NOMO-1 treated with dmso at 0.1 percent for 144 hours (cell line): ENCODE measurements at regions not wholly inside any gene's neighbourhood (a gene's known extent, or its start where the extent isn't known, plus 50 kb on each side); places are given as distances from the start of the nearest gene placed in this dataset.

Experiments
- DNase-seq: peaks from one replicate; lab custom pipeline; 2025; ENCODE audit not compliant: unreplicated experiment; lab: John Stamatoyannopoulos, UW

- DNase-seq: no peak
These were observed 1424.4 kb upstream of the SLC39A10 start for GRCh38 chr2:194232600-194232999.

DNA sequence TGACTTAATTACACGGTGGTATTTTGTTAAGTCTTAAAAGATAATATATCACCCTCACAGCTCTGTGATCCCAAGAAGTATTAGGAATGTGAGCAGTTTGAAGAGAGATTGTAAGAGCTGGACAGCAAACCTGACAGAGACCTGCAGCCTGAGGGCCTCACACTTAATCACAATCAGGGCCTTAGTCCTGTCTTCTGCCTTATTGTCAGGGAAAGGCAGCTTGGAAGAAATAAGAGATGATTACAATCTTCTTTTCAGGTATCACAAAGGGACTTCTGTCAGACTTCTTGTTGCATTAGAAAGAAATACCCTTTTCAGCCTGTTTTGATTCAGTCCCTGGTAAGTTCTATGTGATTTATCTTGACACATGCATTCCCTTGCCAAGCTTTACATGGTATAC, 1433.8 kb upstream of the SLC39A10 start:
- no peak for DNase-seq

DNA sequence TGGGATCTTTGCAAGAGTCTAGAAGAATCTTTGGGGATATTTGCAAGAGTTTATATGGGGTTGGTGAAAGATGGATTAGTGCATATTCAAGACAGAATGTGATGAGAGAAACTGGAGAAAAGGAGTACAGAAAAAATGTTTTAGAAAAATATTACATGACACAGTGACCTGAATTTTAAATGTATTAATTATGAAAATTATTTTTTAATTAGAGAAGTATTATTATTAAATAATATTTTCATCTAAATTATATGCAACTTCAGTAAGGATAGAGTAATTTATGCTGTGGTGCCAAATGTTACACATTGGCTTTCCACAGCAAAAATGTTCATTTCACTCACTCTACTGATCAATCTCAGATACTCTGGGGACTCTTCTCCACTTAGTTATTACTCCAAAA, 1442.8 kb upstream of the SLC39A10 start:
- DNase-seq: no peak

GRCh38 chr2:194205568-194206227, 1451.3 kb upstream of the SLC39A10 start:
- no peak for DNase-seq

- DNase-seq: no peak
These were observed 1453.1 kb upstream of the SLC39A10 start for GRCh38 chr2:194203898-194204297.

- DNase-seq: no peak
These were observed 1474.1 kb upstream of the SLC39A10 start for GRCh38 chr2:194182888-194183287.

DNA sequence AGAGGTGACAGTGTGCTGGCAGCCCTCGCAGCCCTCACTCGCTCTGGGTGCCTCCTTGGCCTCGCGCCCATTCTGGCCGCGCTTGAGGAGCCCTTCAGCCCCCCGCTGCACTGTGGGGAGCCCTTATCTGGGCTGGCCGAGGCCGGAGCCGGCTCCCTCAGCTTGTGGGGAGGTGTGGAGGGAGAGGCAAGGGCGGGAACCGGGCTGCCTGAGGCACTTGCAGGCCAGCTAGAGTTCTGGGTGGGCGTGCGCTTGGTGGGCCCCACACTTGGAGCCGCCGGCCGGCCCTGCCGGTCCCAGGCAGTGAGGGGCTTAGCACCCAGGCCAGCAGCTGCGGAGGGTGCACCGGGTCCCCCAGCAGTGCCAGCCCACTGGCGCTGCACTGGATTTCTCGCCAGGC, 1480.9 kb upstream of the SLC39A10 start:
- DNase-seq: no peak

DNA sequence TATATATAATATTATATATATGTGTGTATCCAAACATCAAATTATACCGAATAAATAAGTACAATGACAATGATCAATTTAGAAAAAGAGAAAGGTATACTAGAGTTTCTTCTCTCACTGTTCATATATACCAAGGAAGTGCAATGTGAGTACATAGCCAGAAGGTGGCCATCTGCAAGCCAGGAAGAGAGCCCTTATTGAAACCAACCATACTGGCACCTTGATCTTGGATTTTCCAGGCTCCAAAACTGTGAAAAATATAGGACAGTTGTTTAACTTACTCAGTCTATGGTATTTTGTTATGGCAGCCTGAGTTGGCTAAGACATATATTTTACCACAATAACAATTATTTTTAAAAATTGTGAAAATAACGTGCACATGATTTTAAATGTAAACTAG, 1490.2 kb upstream of the SLC39A10 start:
- DNase-seq: no peak

- DNase-seq: no peak
These were observed 1501.6 kb upstream of the SLC39A10 start for GRCh38 chr2:194155431-194155830.

- no peak for DNase-seq
These were observed 1505.8 kb upstream of the SLC39A10 start for GRCh38 chr2:194151231-194151630.

DNA sequence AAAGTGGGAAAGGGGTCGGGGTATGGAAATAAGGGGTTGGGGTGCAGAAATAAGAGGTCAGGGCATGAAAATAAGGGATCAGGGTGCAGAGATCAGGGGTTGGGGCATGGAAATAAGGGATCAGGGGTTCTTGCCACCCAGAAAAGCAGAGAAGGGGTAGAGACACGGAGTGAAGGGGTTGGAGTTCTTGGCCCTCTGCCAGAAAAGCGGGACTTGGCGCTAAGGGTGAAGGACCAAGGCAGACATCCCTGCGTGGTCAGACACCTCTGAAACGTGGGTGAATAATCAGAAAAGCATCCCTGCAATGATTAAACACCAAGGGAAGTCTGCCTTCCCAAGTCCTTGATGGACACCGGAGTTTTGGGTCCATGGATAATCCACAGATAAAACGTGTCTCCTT, 1521.6 kb upstream of the SLC39A10 start:
- no peak for DNase-seq

DNA sequence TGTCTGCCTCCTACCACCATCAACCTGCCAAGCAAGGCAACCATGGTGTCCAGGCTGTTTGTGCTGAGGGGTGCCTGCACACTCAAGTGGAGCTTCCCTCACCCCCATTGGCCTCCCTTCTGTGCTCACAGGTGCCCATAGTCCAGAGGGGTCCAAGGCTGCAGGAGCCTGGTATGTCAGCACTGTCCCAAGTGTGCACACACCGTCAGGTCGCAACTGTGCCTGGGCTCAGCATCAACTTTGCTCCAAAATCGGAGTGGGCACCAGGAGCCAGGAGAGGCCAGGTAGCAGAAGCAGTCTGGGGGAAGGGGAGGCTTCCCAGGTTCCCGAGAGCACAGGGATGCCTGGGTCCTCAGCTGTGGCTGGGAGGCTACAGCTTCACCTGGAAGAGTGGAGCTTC, 1528.2 kb upstream of the SLC39A10 start:
- DNase-seq: no peak

DNA sequence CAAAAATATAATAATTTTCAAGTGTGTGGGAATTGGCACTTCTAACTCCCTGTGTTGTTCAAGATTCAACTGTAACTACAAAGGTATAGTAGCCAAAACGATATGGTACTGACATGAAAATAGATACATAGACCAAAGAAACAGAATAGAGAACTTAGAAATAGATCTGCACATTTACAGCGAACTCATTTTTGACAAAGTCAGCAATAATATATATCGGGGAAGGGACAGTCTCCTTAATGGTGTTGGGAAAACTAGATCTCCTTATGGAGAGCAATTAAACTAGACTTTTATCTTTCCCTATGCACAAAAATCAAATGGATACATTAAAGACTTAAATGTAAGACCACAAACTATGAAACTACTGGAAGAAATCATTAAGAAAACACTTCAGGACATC, 1530.6 kb upstream of the SLC39A10 start:
- DNase-seq: no peak

- no peak for DNase-seq
These were observed 1540.2 kb upstream of the SLC39A10 start for GRCh38 chr2:194116861-194117260.

DNA sequence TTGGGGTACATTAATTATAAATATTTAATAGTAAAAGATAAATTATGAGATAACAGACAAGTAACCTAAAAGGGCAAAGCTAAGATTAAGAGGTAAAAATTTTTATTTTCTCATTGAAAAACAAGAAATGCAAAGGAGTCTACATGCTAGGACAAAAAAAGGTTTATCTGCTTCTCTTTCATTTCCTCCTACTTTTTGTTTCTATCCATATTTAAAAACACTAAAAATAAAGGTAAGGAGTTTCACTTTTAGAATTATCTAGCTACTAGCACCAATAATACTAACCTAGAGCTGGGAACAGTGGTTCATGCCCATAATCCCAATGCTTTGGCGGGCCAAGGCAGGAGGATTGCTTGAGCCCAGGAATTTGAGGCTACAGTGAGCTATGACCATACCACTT, 1551.7 kb upstream of the SLC39A10 start:
- DNase-seq: no peak

- peak; percentile 92 for DNase-seq
These were observed 1552.3 kb upstream of the SLC39A10 start for GRCh38 chr2:194104687-194105086.

DNA sequence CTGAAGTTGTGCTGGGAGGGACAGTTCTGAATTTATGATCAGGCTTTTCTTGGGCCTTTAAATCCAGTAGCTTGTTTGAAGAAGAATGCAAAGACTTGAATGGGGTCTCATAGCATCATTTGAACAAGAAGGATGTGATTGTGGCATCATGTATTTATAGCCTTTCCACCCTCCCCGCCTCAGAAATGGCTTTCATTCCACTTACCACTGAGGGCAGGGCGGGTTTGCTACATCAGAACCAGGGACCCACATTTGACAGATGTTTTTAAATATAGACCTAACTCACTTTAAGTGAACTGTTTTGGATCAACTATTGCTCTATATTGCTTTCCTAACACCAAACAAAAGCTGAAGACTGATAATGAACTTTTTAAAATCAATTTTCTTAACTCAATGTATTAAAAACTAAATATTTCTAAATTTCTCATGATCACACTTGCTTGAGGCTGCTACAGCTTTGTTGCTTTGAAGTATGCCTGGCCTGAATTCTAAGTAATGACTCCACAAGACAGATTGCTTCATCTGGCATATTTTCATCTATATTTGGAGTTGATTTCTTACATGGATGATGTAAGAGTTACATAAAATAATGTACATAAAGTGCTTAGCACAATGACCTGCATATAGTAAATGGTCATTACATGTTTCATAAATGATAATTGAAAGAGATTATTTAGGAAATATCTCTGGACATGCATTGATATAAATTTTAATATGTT, 1552.9 kb upstream of the SLC39A10 start:
- DNase-seq: no peak

DNA sequence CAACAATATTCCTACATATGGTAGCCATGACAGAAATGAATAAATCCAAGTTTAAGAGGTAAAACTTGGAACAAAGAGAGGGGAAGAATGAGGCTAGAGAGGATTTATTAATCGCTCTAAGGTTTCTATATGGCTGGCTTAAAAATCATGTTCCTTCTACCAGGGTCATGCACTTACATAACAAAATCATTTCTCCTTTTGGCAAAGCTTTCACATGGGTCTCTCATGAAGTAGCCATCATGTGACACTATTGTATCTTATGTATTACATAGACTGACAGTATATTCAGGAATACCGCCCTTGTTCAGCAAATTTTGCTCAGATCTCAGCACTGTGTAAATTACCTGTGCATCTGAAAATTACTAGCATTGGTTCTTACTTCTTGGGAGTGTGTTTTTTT, 1554.5 kb upstream of the SLC39A10 start:
- DNase-seq: no peak

DNA sequence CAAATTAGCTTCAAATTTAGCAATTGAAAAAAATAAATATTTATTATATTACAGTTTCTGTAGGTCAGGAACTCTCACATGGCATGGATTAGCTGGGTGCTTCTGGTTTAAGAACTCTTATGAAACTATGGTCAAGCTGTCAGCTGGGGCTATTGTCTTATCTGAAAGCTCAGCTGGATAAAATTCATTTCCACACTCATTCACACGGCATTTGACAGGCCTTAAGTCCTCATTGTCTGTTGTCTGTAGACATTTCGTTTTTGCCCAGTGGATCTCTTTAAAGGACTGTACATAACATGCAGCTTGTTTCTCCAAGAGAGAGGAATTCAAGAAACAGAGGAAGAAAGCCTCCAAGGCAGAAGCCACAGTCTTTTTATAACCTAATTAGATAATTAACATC, 1556.8 kb upstream of the SLC39A10 start:
- no peak for DNase-seq

DNA sequence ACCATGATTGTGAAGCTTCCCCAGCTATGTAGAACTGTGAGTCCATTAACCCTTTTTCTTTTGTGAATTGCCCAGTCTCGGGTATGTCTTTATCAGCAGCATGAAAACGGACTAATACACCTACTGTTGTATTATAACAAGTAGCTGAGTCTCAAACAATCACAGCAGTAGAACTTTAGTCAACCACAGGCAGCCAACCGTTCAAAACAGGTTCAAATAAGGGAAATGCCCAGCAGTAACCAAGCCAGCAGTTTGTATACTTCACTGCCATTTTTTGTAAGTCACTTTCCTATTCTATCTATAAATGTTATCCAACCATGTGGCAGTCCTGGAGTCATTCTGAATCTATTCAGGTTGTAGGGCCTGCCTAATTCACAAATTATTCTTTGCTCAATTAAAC, 1560.6 kb upstream of the SLC39A10 start:
- no peak for DNase-seq

DNA sequence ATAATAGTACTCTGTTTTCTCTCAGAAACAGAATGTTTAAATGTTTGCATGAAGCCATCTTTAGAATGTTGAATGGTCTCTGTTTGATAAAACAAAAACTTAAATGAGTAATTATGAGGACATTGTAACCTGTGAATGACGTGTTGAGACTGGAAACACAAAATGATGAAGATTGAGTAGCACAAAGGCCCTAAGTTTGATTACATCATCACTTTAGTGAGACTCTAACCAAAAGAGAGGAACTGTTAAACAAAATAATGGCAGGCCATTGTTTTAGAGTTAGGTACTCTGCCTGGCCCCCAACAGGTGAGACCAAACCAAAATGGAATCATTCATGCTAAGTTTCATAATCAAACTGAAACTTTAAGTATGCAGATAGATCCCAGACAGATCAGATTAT, 1561.7 kb upstream of the SLC39A10 start:
- no peak for DNase-seq

DNA sequence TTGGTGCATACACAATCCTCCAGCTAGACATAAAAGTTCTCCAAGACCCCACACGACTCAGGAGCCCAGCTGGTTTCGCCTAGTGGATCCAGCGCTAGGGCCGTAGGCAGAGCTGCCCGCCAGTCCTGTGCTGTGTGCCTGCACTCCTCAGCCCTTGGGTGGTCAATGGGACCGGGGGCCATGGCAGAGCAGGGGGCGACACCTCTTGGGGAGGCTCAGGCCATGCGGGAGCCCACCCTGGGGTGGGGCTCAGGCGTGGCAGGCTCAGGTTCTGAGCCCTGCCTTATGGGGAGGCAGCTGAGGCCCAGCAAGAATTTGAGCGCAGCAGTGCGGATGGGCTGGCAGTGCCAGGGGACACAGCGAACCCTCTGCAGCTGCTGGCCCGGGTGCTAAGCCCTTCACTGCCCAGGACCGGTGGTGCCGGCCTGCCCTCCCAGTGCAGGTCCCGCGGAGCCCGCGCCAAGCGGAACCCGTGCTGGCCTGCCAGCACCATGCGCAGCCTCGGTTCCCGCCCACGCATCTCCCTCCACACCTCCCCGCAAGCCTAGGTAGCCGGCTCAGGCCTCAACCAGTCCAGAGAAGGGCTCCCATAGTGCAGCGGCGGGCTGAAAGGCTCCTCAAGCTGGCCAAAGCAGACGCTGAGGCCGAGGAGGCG, 1566.6 kb upstream of the SLC39A10 start:
- DNase-seq: no peak
